ENCODE measurements at regions not wholly inside any gene's neighbourhood (a gene's known extent, or its start where the extent isn't known, plus 50 kb on each side); places are given as distances from the start of the nearest gene placed in this dataset.
"Not testable (repeated sequence)": the region's sequence is repeated elsewhere in the genome, so short reads cannot be mapped to it uniquely, and the experiment has no call there.

- H2AFZ ChIP-seq (ENCODE audit: insufficient read depth, low read depth, low read length, poor library complexity, severe bottlenecking); H3K27ac Mint-ChIP-seq; H3K4me1 ChIP-seq (ENCODE audit: control insufficient read depth in 1 of 2, insufficient read depth in 2 of 2, low read length in 2 of 2); H3K9me3 Mint-ChIP-seq; H3K36me3 ChIP-seq (replicated peaks in 1 of 2; ENCODE audit: control insufficient read depth in 1 of 2, insufficient read depth in 2 of 2, low read length in 2 of 2); H3K4me3 ChIP-seq (replicated peaks in 1 of 3; ENCODE audit: low read depth in 2 of 3, low read length in 3 of 3); intact Hi-C loops (cut with micrococcal nuclease); H3K27ac ChIP-seq (ENCODE audit: low read depth in 1 of 2, low read length in 2 of 2); H3K27me3 ChIP-seq (ENCODE audit: control insufficient read depth in 2 of 2, insufficient read depth in 2 of 2, low read length in 2 of 2); H3K4me2 ChIP-seq (replicated peaks; ENCODE audit: extremely low read depth, low read length, poor library complexity, severe bottlenecking); H3K79me2 ChIP-seq (ENCODE audit: insufficient read depth, low read length); H3K27me3 Mint-ChIP-seq (ENCODE audit: low read depth in 3 of 3); H4K20me1 ChIP-seq (ENCODE audit: insufficient read depth, low read length); H3K36me3 Mint-ChIP-seq; DNase-seq; H3K4me1 Mint-ChIP-seq; H3K9ac ChIP-seq (ENCODE audit: insufficient read depth, low read length, poor library complexity, severe bottlenecking); H3K9me3 ChIP-seq (replicated peaks in 1 of 2; ENCODE audit: control insufficient read depth in 1 of 2, insufficient read depth in 1 of 2, low read length in 2 of 2); H3K4me3 Mint-ChIP-seq: not testable (repeated sequence)
- no CpG with 5 or more reads among the region's 4 CpGs for WGBS (ENCODE audit: insufficient coverage)
These were observed 83.3 kb upstream of the NBPF26 start for GRCh38 chr1:120640261-120641013.

- H3K27me3 Mint-ChIP-seq (ENCODE audit: low read depth in 3 of 3); H3K27ac Mint-ChIP-seq: not testable (repeated sequence)
- no CpG with 5 or more reads among the region's 3 CpGs for WGBS (ENCODE audit: insufficient coverage)
These were observed 82.8 kb upstream of the NBPF26 start for GRCh38 chr1:120641014-120641302.

GRCh38 chr1:120647182-120647581, 76.6 kb upstream of the NBPF26 start:
- no CpG with 5 or more reads among the region's 2 CpGs for WGBS (ENCODE audit: insufficient coverage)
- H3K9me3 Mint-ChIP-seq; H2AFZ ChIP-seq (ENCODE audit: insufficient read depth, low read depth, low read length, poor library complexity, severe bottlenecking); H3K4me3 ChIP-seq (replicated peaks in 1 of 3; ENCODE audit: low read depth in 2 of 3, low read length in 3 of 3); H3K27ac Mint-ChIP-seq; intact Hi-C loops (cut with micrococcal nuclease); H3K36me3 ChIP-seq (replicated peaks in 1 of 2; ENCODE audit: control insufficient read depth in 1 of 2, insufficient read depth in 2 of 2, low read length in 2 of 2); H3K9me3 ChIP-seq (replicated peaks in 1 of 2; ENCODE audit: control insufficient read depth in 1 of 2, insufficient read depth in 1 of 2, low read length in 2 of 2); H3K27me3 ChIP-seq (ENCODE audit: control insufficient read depth in 2 of 2, insufficient read depth in 2 of 2, low read length in 2 of 2); H3K9ac ChIP-seq (ENCODE audit: insufficient read depth, low read length, poor library complexity, severe bottlenecking); DNase-seq; H3K4me1 ChIP-seq (ENCODE audit: control insufficient read depth in 1 of 2, insufficient read depth in 2 of 2, low read length in 2 of 2); H4K20me1 ChIP-seq (ENCODE audit: insufficient read depth, low read length); H3K27ac ChIP-seq (ENCODE audit: low read depth in 1 of 2, low read length in 2 of 2); H3K4me2 ChIP-seq (replicated peaks; ENCODE audit: extremely low read depth, low read length, poor library complexity, severe bottlenecking); H3K79me2 ChIP-seq (ENCODE audit: insufficient read depth, low read length); H3K4me3 Mint-ChIP-seq; H3K4me1 Mint-ChIP-seq; H3K36me3 Mint-ChIP-seq; H3K27me3 Mint-ChIP-seq (ENCODE audit: low read depth in 3 of 3): not testable (repeated sequence)

More at GRCh38 chr1:120641014-120641302, 82.8 kb upstream of the NBPF26 start:
- H3K36me3 ChIP-seq (replicated peaks in 1 of 2; ENCODE audit: control insufficient read depth in 1 of 2, insufficient read depth in 2 of 2, low read length in 2 of 2); H3K36me3 Mint-ChIP-seq; H3K27ac ChIP-seq (ENCODE audit: low read depth in 1 of 2, low read length in 2 of 2); H4K20me1 ChIP-seq (ENCODE audit: insufficient read depth, low read length); DNase-seq; H3K27me3 ChIP-seq (ENCODE audit: control insufficient read depth in 2 of 2, insufficient read depth in 2 of 2, low read length in 2 of 2); H3K9me3 Mint-ChIP-seq; H3K4me3 ChIP-seq (replicated peaks in 1 of 3; ENCODE audit: low read depth in 2 of 3, low read length in 3 of 3); H3K9me3 ChIP-seq (replicated peaks in 1 of 2; ENCODE audit: control insufficient read depth in 1 of 2, insufficient read depth in 1 of 2, low read length in 2 of 2); H3K9ac ChIP-seq (ENCODE audit: insufficient read depth, low read length, poor library complexity, severe bottlenecking); H3K4me1 Mint-ChIP-seq; H2AFZ ChIP-seq (ENCODE audit: insufficient read depth, low read depth, low read length, poor library complexity, severe bottlenecking); H3K4me2 ChIP-seq (replicated peaks; ENCODE audit: extremely low read depth, low read length, poor library complexity, severe bottlenecking); H3K4me3 Mint-ChIP-seq; intact Hi-C loops (cut with micrococcal nuclease); H3K79me2 ChIP-seq (ENCODE audit: insufficient read depth, low read length); H3K4me1 ChIP-seq (ENCODE audit: control insufficient read depth in 1 of 2, insufficient read depth in 2 of 2, low read length in 2 of 2): not testable (repeated sequence)

GRCh38 chr1:120648915-120649623, 74.7 kb upstream of the NBPF26 start:
- H3K4me1 ChIP-seq (ENCODE audit: control insufficient read depth in 1 of 2, insufficient read depth in 2 of 2, low read length in 2 of 2); H3K27ac Mint-ChIP-seq; H3K36me3 ChIP-seq (replicated peaks in 1 of 2; ENCODE audit: control insufficient read depth in 1 of 2, insufficient read depth in 2 of 2, low read length in 2 of 2); H3K9me3 Mint-ChIP-seq; DNase-seq; intact Hi-C loops (cut with micrococcal nuclease); H3K4me2 ChIP-seq (replicated peaks; ENCODE audit: extremely low read depth, low read length, poor library complexity, severe bottlenecking); H3K4me1 Mint-ChIP-seq; H3K9ac ChIP-seq (ENCODE audit: insufficient read depth, low read length, poor library complexity, severe bottlenecking); H3K9me3 ChIP-seq (replicated peaks in 1 of 2; ENCODE audit: control insufficient read depth in 1 of 2, insufficient read depth in 1 of 2, low read length in 2 of 2); H3K27me3 ChIP-seq (ENCODE audit: control insufficient read depth in 2 of 2, insufficient read depth in 2 of 2, low read length in 2 of 2); H4K20me1 ChIP-seq (ENCODE audit: insufficient read depth, low read length); H3K79me2 ChIP-seq (ENCODE audit: insufficient read depth, low read length); H3K4me3 ChIP-seq (replicated peaks in 1 of 3; ENCODE audit: low read depth in 2 of 3, low read length in 3 of 3); H3K4me3 Mint-ChIP-seq; H3K27me3 Mint-ChIP-seq (ENCODE audit: low read depth in 3 of 3); H2AFZ ChIP-seq (ENCODE audit: insufficient read depth, low read depth, low read length, poor library complexity, severe bottlenecking); H3K27ac ChIP-seq (ENCODE audit: low read depth in 1 of 2, low read length in 2 of 2); H3K36me3 Mint-ChIP-seq: not testable (repeated sequence)
- WGBS (ENCODE audit: insufficient coverage): no CpG with 5 or more reads among the region's 7 CpGs

Data from CD14-positive monocyte (primary cell).